HTR-8/SVneo (cell line): ENCODE measurements at regions not wholly inside any gene's neighbourhood (a gene's known extent, or its start where the extent isn't known, plus 50 kb on each side); places are given as distances from the start of the nearest gene placed in this dataset.

Experiments used
- DNase-seq: peaks from one replicate; pipeline ENCODE4 v3.0.0; 2011; ENCODE audit warnings: low spot score, mixed read lengths; ENCODE audit not compliant: insufficient read length
- FAIRE-seq: peaks from 2 replicates; lab custom pipeline; 2011; peaks lifted over from hg19 to GRCh38; lab: Jason Lieb, UNC

DNA sequence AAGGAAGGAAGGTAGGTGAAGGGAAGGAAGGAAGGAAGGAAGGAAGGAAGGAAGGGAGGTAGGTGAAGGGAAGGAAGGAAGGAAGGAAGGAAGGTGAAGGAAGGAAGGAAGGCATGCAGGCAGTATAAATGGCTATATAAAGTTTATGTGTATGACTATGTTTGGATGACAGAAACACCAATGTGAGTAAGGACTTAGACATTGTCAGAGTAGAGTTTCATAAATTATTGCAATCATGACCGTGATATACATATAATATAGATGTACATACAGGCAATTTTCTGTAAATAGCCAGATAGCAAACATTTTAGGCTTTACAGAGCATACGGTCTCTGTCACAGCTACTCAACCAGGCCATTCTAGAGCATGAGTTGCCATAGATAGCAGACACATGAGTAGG, 133.8 kb upstream of the AKR1E2 start:
- DNase-seq (no peak), FAIRE-seq (no peak)

DNA sequence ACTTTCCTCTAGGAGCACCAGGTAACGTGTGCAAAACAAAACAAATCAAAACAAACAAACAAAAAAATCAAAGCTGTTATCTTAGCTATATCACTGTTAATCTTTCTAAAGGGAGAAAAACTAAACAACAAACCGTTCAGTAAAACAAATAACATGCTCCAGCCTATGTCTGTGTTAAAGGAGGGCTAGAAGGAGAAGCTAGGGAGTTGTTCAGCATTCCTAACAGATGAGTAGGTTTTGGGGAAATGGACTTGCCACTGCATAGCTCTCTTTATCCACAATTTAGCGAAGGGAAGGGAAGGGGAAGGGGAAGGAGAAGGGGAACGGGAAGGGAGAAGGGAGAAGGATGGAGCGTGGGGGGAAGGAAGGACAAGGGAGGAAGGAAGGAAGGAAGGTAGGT, 134.2 kb upstream of the AKR1E2 start:
- DNase-seq (peak; percentile 30), FAIRE-seq (no peak)

DNA sequence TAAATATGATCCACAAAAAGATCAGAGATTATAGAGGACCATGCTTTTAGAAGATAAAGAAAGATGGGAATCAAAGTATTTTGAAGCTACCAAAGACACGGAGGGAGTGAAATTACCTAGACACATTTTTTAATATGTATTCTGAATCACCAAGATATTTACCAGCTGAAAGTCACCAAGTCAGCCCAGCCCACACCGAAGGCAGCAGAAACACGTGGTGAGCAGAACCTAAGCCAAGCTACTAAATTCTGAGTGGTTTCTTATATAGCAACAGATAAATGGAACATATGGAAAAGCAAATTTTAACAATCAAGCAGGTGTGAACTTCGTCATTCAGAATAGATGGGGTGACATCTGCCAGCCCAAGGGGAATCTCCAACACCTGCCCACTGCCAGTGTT, 134.7 kb upstream of the AKR1E2 start:
- no peak for FAIRE-seq

DNA sequence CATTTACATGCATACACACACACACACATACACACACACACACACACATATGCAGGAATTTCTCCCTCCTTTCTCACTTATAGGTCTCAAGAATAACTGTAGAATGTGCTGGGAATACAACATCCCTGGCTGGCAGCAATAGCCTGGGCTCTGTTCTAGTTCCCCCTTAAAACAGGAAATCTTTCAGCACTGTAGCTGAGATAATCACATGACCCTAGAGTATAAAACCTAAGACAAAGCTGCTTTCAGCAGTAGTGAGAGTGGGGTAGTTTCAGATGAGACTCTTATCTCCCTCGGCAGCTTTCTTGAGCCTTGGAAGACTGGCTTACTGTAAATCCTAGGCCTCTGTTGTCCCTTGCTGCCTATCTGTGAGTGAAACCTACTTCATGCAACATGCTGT, 137.4 kb upstream of the AKR1E2 start:
- DNase-seq (no peak), FAIRE-seq (no peak)

More for the DNA sequence above, 134.7 kb upstream of the AKR1E2 start:
- DNase-seq: no peak

DNA sequence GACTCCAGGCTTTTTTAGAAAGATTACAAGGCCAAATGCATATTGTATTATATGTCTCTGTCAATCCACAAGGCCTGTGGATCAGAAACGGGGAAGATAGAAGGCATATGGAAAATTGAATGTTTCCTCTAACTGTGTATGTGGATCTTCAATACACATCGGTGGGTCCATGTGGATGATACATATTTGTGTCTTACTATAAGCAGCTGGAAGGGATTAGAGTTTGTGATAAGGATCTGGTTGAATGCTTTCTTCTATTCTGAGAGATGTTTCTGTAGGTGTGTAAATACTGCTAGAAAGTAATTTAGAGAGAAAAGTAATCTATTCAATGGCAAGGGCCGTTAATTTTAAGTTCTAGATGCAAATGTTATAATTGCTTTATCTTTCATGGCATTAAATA, 137.8 kb upstream of the AKR1E2 start:
- FAIRE-seq (no peak), DNase-seq (no peak)

DNA sequence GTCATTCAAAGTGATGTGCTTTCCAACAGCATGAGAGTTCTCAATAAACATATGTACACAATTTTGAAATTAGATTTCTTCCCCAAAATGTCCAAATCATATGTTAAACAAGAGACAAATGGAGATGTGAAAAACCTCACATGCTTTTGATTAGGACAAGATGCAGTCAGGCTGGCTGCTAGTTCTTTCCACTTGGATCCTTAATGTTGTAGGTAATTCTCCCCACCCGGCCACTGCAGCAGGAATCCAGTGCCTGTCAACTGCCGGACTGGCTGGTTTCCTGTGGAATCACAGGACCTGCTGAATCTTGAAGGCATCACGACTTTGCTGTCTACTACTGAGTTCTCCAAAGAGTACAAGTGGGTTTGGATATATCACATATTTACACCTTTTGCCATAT, 138.6 kb upstream of the AKR1E2 start:
- no peak for FAIRE-seq
- no peak for DNase-seq

DNA sequence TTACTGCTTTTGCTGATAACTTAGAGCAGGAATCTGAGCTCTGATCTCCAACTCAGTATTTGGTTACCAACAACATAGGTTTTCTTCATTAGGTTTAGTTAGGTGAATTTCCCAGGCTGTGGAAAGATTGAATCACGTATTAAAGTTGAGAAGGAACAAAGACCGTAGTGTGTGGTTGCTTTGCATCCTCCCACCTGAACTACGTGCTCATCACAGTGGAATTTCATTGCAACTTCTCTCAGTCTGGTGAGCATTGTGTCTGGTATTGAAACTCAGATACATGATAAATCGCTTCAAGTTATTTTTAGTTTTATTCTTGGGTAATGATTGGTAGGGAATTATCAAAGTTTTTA, 139.4 kb upstream of the AKR1E2 start:
- DNase-seq: no peak

DNA sequence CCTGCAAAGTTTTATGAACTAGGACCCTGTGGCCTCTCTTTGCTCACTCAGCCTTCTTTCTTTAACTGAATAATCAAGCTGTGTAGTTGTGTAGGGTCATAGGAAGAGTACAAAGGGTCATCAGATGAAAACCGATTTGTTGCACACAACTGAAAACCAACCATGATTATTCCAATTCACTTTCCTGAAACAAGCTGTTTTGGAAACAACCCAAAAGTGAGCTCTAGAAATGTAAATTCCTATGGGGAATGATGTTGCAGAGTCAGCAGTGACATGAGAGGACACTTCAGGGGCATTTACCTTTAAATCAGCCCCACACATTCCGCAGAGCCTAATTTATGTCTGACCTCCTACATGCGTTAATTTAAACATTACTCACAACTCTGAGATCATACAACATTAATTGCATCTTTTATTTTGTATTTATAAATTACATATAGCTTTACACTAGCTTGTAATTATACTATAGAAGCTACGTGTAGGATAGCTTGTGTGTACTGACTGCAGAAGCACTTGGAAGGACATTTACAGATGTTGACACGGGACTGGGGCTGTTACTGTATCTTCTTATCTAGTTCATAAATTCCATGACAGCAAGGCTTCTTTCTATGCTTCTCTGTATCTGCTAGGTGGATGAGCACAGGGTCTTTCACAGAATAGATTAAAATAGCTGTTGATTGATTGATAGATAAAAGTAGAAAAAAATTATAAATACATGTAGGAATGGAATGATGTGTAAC, 139.9 kb upstream of the AKR1E2 start:
- DNase-seq: no peak
- FAIRE-seq: no peak

More for the DNA sequence above, 139.4 kb upstream of the AKR1E2 start:
- FAIRE-seq: no peak

DNA sequence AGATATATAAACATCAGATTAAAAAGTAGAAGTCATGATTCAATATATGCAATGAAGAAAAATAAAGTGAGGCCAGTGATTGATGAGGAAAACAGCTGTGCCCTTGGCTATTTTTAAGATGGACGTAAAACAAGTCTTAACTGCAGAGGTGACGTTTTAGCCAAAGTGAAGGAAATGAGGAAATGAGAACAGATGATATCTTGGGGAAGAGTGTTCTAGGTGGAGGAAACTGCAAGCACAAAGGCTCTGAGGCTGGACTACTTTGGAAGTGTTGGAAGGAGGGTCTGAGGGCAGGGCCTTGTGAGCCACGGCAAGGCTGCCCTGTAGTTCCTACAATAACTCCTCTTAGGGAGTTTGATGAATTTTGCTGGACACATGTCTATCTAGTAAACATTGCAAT, 140.5 kb upstream of the AKR1E2 start:
- no peak for FAIRE-seq
- DNase-seq: no peak

DNA sequence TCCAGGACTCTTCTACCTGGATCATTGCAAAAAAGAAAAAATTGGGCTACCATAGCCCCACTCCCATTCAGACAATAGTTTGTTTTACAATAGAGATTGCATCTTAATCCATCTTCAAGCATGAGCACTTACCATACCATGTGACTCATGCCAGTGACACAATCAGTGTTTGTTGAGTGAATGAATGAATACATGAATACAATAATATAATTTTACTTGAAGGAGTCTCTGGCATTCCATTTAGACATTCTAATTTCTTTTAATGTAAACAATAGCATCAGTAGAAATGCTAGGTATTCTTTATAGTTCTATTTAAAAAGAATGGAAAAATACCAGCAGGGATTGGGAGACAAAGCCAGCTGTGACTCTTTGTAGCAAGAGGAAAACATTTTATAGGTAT, 141.6 kb upstream of the AKR1E2 start:
- no peak for DNase-seq
- FAIRE-seq: no peak

DNA sequence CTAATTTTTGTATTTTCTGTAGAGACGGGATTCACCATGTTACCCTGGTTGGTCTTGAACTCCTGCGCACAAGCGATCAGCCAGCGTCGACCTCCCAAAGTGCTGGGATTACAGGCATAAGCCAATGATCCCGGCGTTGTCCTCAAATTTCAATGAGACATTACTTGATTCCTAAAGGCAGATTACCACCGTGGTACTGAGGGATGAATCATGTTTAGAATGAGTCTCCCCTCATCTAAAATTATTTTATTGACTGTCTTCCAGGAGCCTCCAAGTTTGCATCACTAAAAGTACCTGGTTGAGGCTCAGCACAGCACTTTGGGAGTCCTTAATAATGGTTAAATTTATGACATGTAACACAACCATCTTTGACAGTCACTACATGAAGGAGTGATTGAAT, 142.2 kb upstream of the AKR1E2 start:
- no peak for DNase-seq
- FAIRE-seq: no peak

DNA sequence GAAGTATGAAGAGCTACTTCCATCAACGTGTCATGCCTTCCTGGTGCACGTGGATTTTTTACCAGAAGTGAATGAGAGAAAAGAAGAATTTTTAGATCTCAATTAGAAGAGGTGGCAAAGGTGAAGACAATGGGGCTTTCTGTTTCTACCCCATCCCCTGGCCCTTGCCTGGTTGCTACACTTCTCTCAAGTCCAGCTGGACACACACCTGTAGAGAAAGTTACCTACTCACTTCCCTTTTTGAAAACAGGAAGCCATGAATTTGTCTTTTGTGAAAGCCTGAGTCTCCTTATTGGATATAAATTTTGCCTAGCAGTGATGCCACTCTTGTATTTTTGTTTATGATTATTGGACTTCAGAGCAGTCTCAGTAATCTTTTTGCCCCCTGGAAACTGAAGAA, 142.9 kb upstream of the AKR1E2 start:
- FAIRE-seq (no peak), DNase-seq (no peak)

DNA sequence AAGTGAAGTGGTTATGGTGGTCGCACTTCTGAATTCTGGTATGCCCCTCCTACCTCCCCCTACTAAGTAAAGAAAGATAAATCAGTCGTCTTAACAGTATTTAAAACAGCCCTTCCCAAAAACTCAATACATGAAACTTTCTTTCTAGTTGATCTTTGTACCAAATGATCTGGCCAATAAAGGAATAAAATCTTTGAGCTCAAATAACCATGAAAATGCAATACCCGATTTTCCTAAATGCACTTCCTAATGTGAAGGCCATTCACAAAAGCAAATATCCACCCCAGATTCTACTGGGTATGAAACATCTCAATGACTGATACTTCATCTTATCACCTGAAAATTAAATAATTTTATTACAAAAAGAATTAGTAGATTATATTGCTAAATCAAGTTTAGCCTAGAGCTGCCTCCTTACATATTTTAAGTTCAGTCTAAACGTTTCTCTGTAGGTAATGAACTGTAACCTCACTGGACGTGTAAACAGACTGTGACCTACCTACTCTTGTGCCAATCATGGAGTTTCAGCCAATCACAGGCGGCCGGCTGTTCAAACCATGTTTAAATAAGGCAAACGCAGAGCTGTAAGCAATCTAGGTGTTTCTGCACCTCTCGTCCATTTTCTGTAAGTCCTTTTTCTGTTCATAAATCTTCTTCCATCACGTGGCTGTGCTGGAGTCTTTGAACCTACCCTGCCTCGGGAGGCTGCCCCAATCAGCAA, 146.9 kb upstream of the AKR1E2 start:
- no peak for DNase-seq
- FAIRE-seq: no peak

DNA sequence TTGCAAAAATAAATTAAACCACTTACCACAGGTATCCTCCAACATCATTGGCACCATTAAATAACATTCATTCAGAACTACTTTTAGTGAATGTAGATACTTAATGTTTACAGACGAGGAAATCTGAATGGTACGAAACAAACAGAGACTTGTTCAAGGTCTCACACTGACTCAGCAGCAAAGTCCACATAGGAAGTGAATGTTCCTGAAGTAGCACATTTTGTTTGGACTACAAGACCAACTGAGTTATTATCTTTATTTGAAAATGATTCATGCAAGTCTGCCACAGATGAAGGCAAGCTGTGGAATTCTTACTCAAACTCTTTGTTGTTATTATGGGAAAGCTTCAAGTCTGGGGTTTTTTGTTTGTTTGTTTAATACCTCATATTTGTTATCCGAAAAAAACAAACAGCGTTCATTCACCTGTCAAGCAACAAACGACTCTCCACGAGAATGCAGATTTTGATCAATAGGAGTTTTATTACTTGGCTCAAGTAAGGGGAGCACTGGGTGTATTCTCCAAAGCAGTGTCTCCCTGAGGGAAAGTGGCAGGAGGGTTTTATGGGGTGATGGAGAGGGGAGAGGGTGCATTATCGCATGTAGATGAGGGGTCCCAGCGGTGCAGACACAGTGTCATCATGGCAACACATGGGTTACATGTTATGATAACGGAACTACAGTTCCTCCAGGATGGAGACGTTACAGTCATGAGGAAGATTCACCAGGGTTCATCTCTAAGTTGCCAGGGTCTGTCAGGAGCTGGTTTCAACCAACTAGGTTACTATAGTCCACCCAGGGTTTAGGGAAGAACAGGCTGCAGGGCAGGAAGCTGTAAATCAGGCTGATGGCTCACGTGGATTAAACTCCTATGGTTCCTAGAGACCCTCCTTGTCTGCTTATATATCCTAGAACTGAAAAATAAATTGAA, 147.7 kb upstream of the AKR1E2 start:
- no peak for FAIRE-seq
- DNase-seq: no peak

DNA sequence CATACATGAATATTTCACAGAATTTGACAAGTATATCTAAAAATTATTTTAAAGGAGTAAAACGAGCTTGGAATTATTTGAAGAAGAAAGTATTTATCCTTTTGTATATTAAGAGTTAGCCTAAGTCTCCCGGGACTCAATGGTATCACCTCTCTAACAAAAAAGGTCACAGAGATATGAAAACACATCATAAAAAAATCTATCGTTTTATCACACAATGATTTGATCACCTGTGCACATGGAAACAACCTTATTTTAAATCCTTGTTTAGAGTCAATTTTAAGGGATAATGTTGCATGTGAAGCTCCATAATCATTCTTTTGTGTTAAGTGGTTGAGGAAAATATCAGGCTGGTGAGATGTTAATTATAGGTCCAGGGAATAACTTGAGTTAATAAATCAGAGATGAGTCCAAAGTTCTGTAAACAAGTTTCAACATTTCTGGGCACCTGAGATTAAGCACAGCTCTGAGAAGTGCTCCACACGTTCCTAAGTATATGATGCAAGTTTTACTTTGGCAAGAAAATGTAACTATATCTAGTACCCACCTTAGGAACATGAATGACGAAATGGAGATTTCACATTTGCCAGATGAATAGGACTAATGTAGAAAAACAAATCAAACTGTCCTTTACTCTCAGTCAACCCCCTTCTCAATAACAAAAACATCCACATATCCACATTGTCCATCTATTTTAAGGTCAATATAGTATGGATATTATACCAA, 148.5 kb upstream of the AKR1E2 start:
- DNase-seq (no peak), FAIRE-seq (no peak)

DNA sequence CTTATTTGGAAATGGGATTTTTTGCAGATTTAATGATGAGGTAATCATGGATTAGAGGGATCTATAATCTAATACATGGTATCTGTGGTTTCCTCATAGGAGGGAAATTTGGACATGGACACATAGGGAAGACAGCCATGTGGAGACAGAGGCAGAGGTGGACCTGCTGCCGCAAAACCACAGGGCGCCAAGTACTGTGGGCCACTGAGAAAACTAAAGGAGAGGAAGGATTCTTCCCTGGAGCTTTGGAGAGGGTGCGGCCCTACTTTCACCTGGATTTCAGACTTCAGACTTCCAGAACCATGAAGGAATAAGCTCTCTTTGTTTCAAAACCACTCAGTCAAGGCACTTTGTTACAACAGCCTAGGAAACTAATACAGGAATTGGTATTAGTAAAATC, 149.4 kb upstream of the AKR1E2 start:
- no peak for DNase-seq
- no peak for FAIRE-seq

DNA sequence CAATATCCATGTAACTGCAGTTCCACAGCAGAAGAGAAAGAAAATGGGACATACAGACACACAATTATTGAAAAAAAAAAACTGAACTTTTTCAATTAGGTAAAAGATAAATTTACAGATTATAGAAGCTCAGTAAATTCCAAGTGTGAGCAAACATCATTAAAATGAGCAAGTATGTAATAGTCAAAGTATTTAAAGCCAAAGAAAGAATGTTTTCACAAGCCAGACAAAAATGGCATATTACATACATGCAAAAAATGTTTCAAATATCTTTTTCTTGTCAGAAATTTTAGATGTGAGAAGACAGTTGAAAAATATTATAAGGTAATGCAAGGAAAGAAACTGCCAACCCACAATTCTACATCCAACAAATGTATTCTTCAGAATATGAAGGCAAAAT, 150.2 kb upstream of the AKR1E2 start:
- FAIRE-seq (no peak), DNase-seq (no peak)

DNA sequence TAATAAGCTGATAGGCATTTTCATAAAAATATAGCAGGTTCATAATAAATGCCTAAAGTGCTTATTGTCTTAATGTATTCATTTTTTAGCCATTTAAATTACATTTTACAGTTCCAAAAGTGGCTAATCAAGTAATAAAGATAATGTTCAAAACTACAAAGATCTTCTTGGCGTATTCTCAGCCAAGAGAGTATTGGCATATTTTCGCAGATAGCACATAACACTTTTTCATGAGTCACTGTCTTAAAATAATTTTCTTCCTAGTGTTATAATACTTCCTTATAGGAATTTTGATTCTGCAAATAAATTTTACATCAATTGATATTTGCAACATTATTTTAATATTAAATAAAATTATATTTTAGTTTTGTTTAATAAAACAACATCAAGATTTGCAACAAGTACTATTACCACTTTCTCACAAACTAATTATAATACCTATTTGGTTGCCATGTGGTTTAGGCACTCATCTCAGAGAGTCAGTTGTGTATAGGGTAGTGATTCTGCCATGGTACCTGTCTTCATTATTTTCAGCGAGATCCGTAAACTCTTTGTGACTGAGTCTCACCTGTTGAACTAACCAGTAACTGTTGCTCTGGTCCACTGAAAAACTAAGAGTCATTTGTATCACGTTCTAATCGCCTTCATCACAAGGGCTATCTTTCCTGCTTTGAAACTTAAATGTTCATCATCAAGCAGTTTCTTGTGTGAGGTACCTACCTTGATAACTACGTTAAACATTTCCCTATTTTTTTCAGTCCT, 152.5 kb upstream of the AKR1E2 start:
- no peak for FAIRE-seq

DNA sequence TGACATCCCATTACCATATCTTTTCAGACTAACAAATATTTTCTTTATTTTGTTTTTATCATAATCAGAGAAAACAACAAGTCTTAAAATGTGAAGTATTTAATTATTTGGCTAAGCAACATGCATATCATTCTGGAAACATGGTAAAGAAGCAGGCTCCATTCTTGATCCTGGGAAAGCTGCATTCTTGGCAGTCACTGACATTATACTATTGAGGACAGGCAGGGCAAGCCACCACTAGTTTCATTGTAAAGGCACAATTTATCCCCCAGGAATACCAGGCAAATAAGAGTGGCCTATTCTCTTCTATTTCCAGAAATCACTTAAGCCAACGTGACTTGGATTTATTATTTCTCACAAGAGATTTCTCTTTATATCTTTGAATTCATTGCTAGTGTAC, 153.8 kb upstream of the AKR1E2 start:
- DNase-seq (no peak), FAIRE-seq (no peak)

More for the DNA sequence above, 152.5 kb upstream of the AKR1E2 start:
- DNase-seq: no peak
